Colonic mucosa (tissue), 4 donors: ENCODE measurements at regions not wholly inside any gene's neighbourhood (a gene's known extent, or its start where the extent isn't known, plus 50 kb on each side); places are given as distances from the start of the nearest gene placed in this dataset.

ENCODE experiments used
- DNase-seq: peaks from one replicate; pipeline ENCODE4 v3.0.0-alpha.2; 2020
- H3K27ac ChIP-seq: fragments of 200-600 bp; one replicate; pipeline ENCODE4 v1.8.0; 2021
- H3K27me3 ChIP-seq: fragments of 200-600 bp; one replicate; pipeline ENCODE4 v1.8.0; 2021
- H3K36me3 ChIP-seq: fragments of 200-600 bp; one replicate; pipeline ENCODE4 v1.8.0; 2021
- H3K4me1 ChIP-seq: fragments of 200-600 bp; one replicate; pipeline ENCODE4 v1.8.0; 2021; ENCODE audit warnings: mild to moderate bottlenecking
- H3K4me3 ChIP-seq: fragments of 200-600 bp; one replicate; pipeline ENCODE4 v1.8.0; 2021
- H3K9ac ChIP-seq, 2 donors: one replicate each; pipeline ENCODE4 v1.7.0; 2013; ENCODE audit warnings: control low read depth in 2 of 2, low read depth in 2 of 2, low read length in 2 of 2
- H3K9me3 ChIP-seq: fragments of 200-600 bp; one replicate; pipeline ENCODE4 v1.8.0; 2021
- CTCF ChIP-seq: fragments of 200-600 bp; IDR thresholded peaks from one replicate; pipeline ENCODE4 v1.8.0; 2022; ENCODE audit warnings: antibody characterized with exemption, mild to moderate bottlenecking
- intact Hi-C: fragments of 100-400 bp; cut with DNase I; formaldehyde crosslinking; loops from one replicate; pipeline ENCODE4 v1.14.1; 2022
- donor health status: healthy.
- donor health status: DM: no; HTN: no; CAD: no.
- donor health status: DM: no; HTN: no; CAD: no.

DNA sequence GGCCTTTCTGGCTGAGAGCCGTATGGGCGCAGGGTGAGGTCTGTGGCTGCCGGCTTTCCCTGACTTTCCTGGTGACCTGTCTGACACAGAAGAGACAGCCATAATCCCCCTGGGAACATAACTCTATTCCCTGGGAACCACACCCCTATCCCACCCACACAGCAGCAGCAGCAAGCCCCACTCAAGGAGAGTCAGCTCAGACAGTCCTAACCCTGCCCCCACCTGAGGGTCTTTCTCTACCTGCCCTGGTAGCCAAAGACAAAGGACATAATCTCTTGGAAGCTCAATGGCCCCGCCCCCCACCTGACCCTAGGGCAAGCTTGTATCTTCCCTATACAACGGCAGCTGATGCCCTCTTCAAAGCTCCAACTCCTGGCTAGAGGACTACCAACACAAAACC lies 74.6 kb downstream of the PABPC4L start:
- Histone ChIP-seq H3K27me3 (no peaks in the 10 kb centered on the region), H3K27ac (no peak overlapping the region), H3K9me3 (no peaks in the 10 kb centered on the region), H3K9ac (no peak overlapping the region), H3K4me3 (no peak overlapping the region), H3K36me3 (no peaks in the 10 kb centered on the region), H3K4me1 (no peaks in the 10 kb centered on the region)
- DNase-seq, result no peak
- intact Hi-C loops, result no loop called here
- TF ChIP-seq CTCF, result no peak

GRCh38 chr4:134126000-134126560 lies 75.5 kb downstream of the PABPC4L start:
- no peaks in the 10 kb centered on the region for H3K36me3 ChIP-seq
- H3K27me3 ChIP-seq, result no peaks in the 10 kb centered on the region
- no peak overlapping the region for H3K9ac ChIP-seq
- no peak for DNase-seq
- intact Hi-C loops, result no loop called here
- H3K9me3 ChIP-seq, result no peaks in the 10 kb centered on the region
- TF ChIP-seq CTCF, result no peak
- H3K4me1 ChIP-seq, result no peaks in the 10 kb centered on the region
- H3K27ac ChIP-seq, result no peak overlapping the region
- no peak overlapping the region for H3K4me3 ChIP-seq

- H3K4me1 ChIP-seq, result no peaks in the 10 kb centered on the region
- H3K9me3 ChIP-seq, result no peaks in the 10 kb centered on the region
- no peak overlapping the region for H3K9ac ChIP-seq
- H3K27me3 ChIP-seq, result no peaks in the 10 kb centered on the region
- no peak for TF ChIP-seq CTCF
- H3K36me3 ChIP-seq, result no peaks in the 10 kb centered on the region
- no peak overlapping the region for H3K4me3 ChIP-seq
- DNase-seq, result no peak
- intact Hi-C loops, result no loop called here
- no peak overlapping the region for H3K27ac ChIP-seq
These were observed 78.7 kb downstream of the PABPC4L start for GRCh38 chr4:134122903-134123302.

DNA sequence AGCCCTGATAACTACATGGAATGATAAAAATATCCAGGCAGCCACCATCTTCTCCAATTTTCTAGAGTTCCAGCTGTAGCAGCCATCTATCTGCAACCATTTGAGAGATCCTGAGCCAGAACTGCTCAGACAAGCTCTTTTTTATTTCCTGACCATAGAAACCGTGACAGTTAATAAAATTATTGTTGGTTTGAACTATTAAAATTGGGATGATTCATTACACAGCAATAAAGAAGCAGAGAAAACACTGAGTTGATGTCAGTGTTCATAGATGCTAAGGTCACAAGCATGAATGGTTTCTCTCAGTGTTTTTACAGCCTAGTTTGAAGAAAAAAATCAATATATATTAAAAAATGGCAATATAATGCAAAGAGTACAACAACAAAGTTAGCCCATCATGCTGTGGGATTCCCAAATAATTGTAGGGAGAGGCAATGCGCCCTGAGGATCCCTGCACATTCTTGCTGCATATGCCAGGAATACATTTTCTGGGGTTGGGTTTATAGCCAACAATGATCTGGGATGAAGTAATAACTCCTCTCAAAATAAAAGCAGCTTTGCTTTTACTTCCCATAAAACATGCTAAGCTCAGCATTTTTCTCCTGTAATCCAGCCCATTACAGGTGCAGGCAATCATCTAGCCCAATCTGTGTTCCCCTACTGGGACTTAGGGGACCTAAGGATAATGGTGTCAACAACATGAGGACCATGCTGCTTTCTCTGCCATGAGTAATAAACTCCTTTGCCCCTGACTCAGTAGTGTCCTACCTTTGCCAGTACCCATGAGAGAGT lies 84.0 kb downstream of the PABPC4L start:
- TF ChIP-seq CTCF, result no peak
- H3K4me3 ChIP-seq, result no peak overlapping the region
- no peaks in the 10 kb centered on the region for H3K9me3 ChIP-seq
- intact Hi-C loops, result no loop called here
- no peaks in the 10 kb centered on the region for H3K4me1 ChIP-seq
- H3K27ac ChIP-seq, result no peak overlapping the region
- H3K36me3 ChIP-seq, result no peaks in the 10 kb centered on the region
- no peak for DNase-seq
- no peak overlapping the region for H3K9ac ChIP-seq
- H3K27me3 ChIP-seq, result no peaks in the 10 kb centered on the region

DNA sequence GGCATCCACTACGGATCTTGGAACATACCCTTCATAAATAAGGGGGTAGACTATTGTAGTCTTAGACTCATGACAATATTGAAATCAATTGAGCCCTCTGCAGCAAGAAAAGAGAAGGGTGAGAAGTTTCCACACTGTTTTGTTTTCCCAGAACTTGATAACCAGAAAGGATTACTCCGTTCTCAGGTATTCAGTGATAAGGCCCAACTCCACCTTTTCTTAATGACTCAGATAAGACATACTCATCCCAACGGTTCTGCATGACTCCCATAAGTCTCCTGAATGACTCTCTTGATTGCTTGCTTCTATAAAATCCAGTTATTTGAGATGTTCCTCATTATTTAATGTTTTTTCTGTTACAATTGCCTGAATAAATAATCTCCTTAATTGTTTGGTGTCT lies 111.7 kb downstream of the PABPC4L start:
- Histone ChIP-seq H3K27me3 (no peaks in the 10 kb centered on the region), H3K4me3 (no peak overlapping the region), H3K9ac (no peak overlapping the region), H3K36me3 (no peaks in the 10 kb centered on the region), H3K4me1 (no peaks in the 10 kb centered on the region), H3K9me3 (no peaks in the 10 kb centered on the region), H3K27ac (no peak overlapping the region)
- TF ChIP-seq CTCF, result no peak
- intact Hi-C loops, result no loop called here
- no peak for DNase-seq
